ENCODE measurements at regions not wholly inside any gene's neighbourhood (a gene's known extent, or its start where the extent isn't known, plus 50 kb on each side); places are given as distances from the start of the nearest gene placed in this dataset.

DNA sequence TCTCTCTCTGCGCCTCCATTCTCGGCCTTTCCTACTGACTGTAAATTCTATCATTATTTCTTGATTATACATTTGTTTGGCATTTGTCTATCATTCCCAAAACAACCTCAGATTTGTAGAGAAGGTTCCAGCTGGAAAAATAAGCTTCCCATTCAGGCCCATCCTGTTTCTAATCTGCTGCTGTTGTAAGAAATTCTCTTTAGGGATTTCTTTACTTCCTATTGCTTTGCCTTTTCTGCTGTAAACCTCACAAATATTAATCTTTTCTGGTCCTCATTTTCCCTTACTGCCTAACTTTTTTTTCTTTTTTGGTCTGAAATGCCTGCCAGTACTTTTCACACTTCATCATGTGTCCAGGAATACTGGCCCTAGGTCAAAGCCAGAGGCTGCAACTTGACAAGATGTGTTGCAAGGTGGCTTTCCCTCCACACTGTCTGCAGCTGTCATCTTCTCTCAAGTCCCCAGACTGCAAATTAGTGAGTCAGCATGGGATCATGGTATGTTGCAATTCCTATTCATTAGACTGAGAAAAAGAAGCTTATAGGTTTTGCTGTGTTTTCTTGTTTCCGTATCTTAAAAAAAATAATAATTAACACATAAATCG lies 858.7 kb upstream of the CHORDC1 start (continued):
- TF ChIP-seq, protein P1, sequence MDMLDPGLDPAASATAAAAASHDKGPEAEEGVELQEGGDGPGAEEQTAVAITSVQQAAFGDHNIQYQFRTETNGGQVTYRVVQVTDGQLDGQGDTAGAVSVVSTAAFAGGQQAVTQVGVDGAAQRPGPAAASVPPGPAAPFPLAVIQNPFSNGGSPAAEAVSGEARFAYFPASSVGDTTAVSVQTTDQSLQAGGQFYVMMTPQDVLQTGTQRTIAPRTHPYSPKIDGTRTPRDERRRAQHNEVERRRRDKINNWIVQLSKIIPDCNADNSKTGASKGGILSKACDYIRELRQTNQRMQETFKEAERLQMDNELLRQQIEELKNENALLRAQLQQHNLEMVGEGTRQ (CRISPR knock-in tag; IDR thresholded peaks at IDR 0.05), result no peak
- TF ChIP-seq SMAD3 (CRISPR knock-in tag; IDR thresholded peaks at IDR 0.05; ENCODE audit: borderline replicate concordance) (no peak), KAT7 (CRISPR knock-in tag; IDR thresholded peaks at IDR 0.05; ENCODE audit: borderline replicate concordance) (no peak), NR1H2 (CRISPR knock-in tag; IDR thresholded peaks at IDR 0.05) (no peak), ETV6 (CRISPR knock-in tag; IDR thresholded peaks at IDR 0.05) (no peak), GRHL2 (CRISPR knock-in tag; IDR thresholded peaks at IDR 0.05; ENCODE audit: insufficient replicate concordance, severe bottlenecking) (no peak), ZNF232 (CRISPR knock-in tag; IDR thresholded peaks at IDR 0.05) (no peak)
- TF ChIP-seq, protein P2, sequence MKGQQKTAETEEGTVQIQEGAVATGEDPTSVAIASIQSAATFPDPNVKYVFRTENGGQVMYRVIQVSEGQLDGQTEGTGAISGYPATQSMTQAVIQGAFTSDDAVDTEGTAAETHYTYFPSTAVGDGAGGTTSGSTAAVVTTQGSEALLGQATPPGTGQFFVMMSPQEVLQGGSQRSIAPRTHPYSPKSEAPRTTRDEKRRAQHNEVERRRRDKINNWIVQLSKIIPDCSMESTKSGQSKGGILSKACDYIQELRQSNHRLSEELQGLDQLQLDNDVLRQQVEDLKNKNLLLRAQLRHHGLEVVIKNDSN (CRISPR knock-in tag; IDR thresholded peaks at IDR 0.05), result no peak
- TF ChIP-seq, protein P3, sequence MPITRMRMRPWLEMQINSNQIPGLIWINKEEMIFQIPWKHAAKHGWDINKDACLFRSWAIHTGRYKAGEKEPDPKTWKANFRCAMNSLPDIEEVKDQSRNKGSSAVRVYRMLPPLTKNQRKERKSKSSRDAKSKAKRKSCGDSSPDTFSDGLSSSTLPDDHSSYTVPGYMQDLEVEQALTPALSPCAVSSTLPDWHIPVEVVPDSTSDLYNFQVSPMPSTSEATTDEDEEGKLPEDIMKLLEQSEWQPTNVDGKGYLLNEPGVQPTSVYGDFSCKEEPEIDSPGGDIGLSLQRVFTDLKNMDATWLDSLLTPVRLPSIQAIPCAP (CRISPR knock-in tag; IDR thresholded peaks at IDR 0.05), result no peak
- TF ChIP-seq, protein P4, sequence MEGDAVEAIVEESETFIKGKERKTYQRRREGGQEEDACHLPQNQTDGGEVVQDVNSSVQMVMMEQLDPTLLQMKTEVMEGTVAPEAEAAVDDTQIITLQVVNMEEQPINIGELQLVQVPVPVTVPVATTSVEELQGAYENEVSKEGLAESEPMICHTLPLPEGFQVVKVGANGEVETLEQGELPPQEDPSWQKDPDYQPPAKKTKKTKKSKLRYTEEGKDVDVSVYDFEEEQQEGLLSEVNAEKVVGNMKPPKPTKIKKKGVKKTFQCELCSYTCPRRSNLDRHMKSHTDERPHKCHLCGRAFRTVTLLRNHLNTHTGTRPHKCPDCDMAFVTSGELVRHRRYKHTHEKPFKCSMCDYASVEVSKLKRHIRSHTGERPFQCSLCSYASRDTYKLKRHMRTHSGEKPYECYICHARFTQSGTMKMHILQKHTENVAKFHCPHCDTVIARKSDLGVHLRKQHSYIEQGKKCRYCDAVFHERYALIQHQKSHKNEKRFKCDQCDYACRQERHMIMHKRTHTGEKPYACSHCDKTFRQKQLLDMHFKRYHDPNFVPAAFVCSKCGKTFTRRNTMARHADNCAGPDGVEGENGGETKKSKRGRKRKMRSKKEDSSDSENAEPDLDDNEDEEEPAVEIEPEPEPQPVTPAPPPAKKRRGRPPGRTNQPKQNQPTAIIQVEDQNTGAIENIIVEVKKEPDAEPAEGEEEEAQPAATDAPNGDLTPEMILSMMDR (IDR thresholded peaks at IDR 0.05), result no peak

DNA sequence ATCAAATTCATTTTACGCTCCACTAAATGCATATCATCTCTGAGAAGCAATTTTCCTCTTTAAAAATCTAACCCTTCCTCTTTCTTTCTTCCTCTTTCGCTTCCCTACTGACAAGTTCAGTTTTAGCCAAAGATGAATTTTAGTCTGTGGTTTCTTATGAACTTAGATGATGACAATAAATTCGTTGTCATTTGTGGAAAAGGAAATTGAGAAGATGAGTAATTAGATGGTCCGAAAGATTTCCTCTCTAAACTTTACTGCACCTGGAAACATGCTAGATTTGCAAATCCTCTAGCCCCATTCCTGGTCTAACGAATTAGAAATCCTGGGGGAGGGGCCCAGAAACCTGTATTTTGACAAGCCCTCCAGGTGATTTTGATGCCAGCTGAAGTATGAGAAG lies 855.4 kb upstream of the CHORDC1 start:
- Mint-ChIP-seq H3K27ac (no peak overlapping the region), H3K27me3 (ENCODE audit: low read depth) (no peaks in the 10 kb centered on the region; the same call in 1 of the 2 replicates), H3K4me1 (peaks cover 24% of the 10 kb centered on the region), H3K9me3 (peaks cover 4% of the 10 kb centered on the region), H3K36me3 (peaks cover under 1% of the 10 kb centered on the region; the same call in 1 of the 2 replicates), H3K4me3 (no peak overlapping the region)
- POLR2A ChIA-PET, result no interaction called here
- CTCF ChIA-PET, result no interaction called here
- no peak for ATAC-seq
- TF ChIP-seq PRRX2 (CRISPR knock-in tag; IDR thresholded peaks at IDR 0.05) (no peak), NFATC4 (CRISPR knock-in tag; IDR thresholded peaks at IDR 0.05) (no peak), OVOL2 (CRISPR knock-in tag; IDR thresholded peaks at IDR 0.05; ENCODE audit: borderline replicate concordance) (no peak), RORB (CRISPR knock-in tag; IDR thresholded peaks at IDR 0.05) (no peak), ZBTB21 (CRISPR knock-in tag; IDR thresholded peaks at IDR 0.05; ENCODE audit: borderline replicate concordance) (no peak), ATF1 (CRISPR knock-in tag; IDR thresholded peaks at IDR 0.05) (no peak), RELA (CRISPR knock-in tag; IDR thresholded peaks at IDR 0.05; ENCODE audit: borderline replicate concordance) (no peak), GTF2I (CRISPR knock-in tag; conservative IDR thresholded peaks at IDR 0.05) (no peak), TP53 (CRISPR knock-in tag; IDR thresholded peaks at IDR 0.05) (no peak), ETV6 (CRISPR knock-in tag; IDR thresholded peaks at IDR 0.05) (no peak), JUN (CRISPR knock-in tag; IDR thresholded peaks at IDR 0.05) (no peak), CREB1 (CRISPR knock-in tag; IDR thresholded peaks at IDR 0.05) (no peak), TCF7 (CRISPR knock-in tag; IDR thresholded peaks at IDR 0.05; ENCODE audit: low read depth) (no peak)
- TF ChIP-seq, protein P5, sequence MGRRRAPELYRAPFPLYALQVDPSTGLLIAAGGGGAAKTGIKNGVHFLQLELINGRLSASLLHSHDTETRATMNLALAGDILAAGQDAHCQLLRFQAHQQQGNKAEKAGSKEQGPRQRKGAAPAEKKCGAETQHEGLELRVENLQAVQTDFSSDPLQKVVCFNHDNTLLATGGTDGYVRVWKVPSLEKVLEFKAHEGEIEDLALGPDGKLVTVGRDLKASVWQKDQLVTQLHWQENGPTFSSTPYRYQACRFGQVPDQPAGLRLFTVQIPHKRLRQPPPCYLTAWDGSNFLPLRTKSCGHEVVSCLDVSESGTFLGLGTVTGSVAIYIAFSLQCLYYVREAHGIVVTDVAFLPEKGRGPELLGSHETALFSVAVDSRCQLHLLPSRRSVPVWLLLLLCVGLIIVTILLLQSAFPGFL (CRISPR knock-in tag; IDR thresholded peaks at IDR 0.05; ENCODE audit: borderline replicate concordance), result no peak
- TF ChIP-seq, protein P2 (CRISPR knock-in tag; IDR thresholded peaks at IDR 0.05), result no peak
- TF ChIP-seq, protein P4 (IDR thresholded peaks at IDR 0.05), result no peak
- TF ChIP-seq, protein P6, sequence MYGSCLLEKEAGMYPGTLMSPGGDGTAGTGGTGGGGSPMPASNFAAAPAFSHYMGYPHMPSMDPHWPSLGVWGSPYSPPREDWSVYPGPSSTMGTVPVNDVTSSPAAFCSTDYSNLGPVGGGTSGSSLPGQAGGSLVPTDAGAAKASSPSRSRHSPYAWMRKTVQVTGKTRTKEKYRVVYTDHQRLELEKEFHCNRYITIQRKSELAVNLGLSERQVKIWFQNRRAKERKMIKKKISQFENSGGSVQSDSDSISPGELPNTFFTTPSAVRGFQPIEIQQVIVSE (CRISPR knock-in tag; IDR thresholded peaks at IDR 0.05; ENCODE audit: borderline replicate concordance), result no peak
- DNase-seq (ENCODE audit: low spot score), result no peak
